ENCODE measurements at regions not wholly inside any gene's neighbourhood (a gene's known extent, or its start where the extent isn't known, plus 50 kb on each side); places are given as distances from the start of the nearest gene placed in this dataset.
"Not testable (repeated sequence)": the region's sequence is repeated elsewhere in the genome, so short reads cannot be mapped to it uniquely, and the experiment has no call there.

GRCh38 chr6:135688476-135688875, 163.0 kb upstream of the PDE7B start:
- TF ChIP-seq YY1 (IDR thresholded peaks at IDR 0.05; ENCODE audit: insufficient read depth, insufficient read length); ZNF274 (IDR thresholded peaks at IDR 0.05; ENCODE audit: low read depth, low read length): not testable (repeated sequence)
